B cell (primary cell): ENCODE measurements at regions not wholly inside any gene's neighbourhood (a gene's known extent, or its start where the extent isn't known, plus 50 kb on each side); places are given as distances from the start of the nearest gene placed in this dataset.

ENCODE experiments used
- ATAC-seq: fragments of 200-7000 bp; cut with Tn5 transposase; one replicate; pipeline ENCODE4 v1.10.0; 2021; ENCODE audit warnings: low read depth, mild to moderate bottlenecking, moderate number of reproducible peaks, moderate library complexity
- CTCF ChIA-PET: fragments of 350-600 bp; sonication (Branson Sonifier 250); formaldehyde crosslinking; loops from one replicate; lab custom pipeline; 2021; ENCODE audit warnings: antibody characterized with exemption, inconsistent platforms; lab: Charles Lee
- POLR2A ChIA-PET: fragments of 350-600 bp; sonication (Branson Sonifier 250); formaldehyde crosslinking; loops from one replicate; lab custom pipeline; 2021; ENCODE audit warnings: antibody characterized with exemption; lab: Charles Lee
- DNase-seq: peaks from one replicate; pipeline ENCODE4 v3.0.0; 2013
- H2AFZ ChIP-seq: 2 replicates; pipeline ENCODE4 v1.6.1; 2012; ENCODE audit warnings: mild to moderate bottlenecking, low read depth, low read length; ENCODE audit not compliant: insufficient read depth, poor library complexity, severe bottlenecking
- H3K27ac ChIP-seq, 2 donors: 1 replicate in 1 of 2; 2 replicates in 1 of 2; pipeline ENCODE4 v1.5.1; 2012 to 2013; ENCODE audit warnings: low read length in 2 of 2, mild to moderate bottlenecking in 2 of 2, moderate library complexity in 1 of 2
- H3K27me3 ChIP-seq, 4 experiments: fragments of 200-600 bp in 1 of 4; sonication (generic) in 1 of 4; replicated peaks in 1 of 4; 1 replicate in 2 of 4; 2 replicates in 2 of 4; pipeline versions ENCODE4 v1.6.1 to v1.7.0; 2013 to 2016; ENCODE audit warnings: low read length in 3 of 4, mild to moderate bottlenecking in 2 of 4, mixed read lengths in 1 of 4, moderate library complexity in 1 of 4; ENCODE audit not compliant: insufficient read depth in 4 of 4, control insufficient read depth in 3 of 4; ENCODE audit errors: control extremely low read depth in 1 of 4
- H3K36me3 ChIP-seq, 2 experiments: replicated peaks in 1 of 2; 1 replicate in 1 of 2; 2 replicates in 1 of 2; pipeline versions ENCODE4 v1.6.1 to v1.7.1; 2013; ENCODE audit warnings: low read length in 1 of 2; ENCODE audit not compliant: insufficient read depth in 2 of 2, control insufficient read depth in 1 of 2; ENCODE audit errors: control extremely low read depth in 1 of 2, extremely low read depth in 1 of 2
- H3K4me1 ChIP-seq, 2 donors: fragments of 200-600 bp in 1 of 2; sonication (generic) in 1 of 2; 1 replicate in 1 of 2; 2 replicates in 1 of 2; pipeline versions ENCODE4 v1.5.1 to v1.6.1; 2013 to 2017; ENCODE audit warnings: low read length in 2 of 2; ENCODE audit not compliant: control insufficient read depth in 2 of 2, insufficient read depth in 2 of 2
- H3K4me2 ChIP-seq: replicated peaks from 2 replicates; pipeline ENCODE3; 2012; ENCODE audit warnings: mild to moderate bottlenecking, low read depth, low read length; ENCODE audit not compliant: poor library complexity, severe bottlenecking
- H3K4me3 ChIP-seq, 5 experiments: fragments of 200-600 bp in 1 of 5; sonication (generic) in 1 of 5; 1 replicate in 3 of 5; 2 replicates in 2 of 5; pipeline versions ENCODE4 v1.5.1 to v1.7.0; 2011 to 2016; ENCODE audit warnings: low read length in 4 of 5, mild to moderate bottlenecking in 4 of 5, low read depth in 2 of 5, control low read depth in 1 of 5, moderate library complexity in 1 of 5; ENCODE audit not compliant: insufficient read depth in 1 of 5; ENCODE audit errors: control extremely low read depth in 1 of 5, extremely low read depth in 1 of 5
- H3K79me2 ChIP-seq: fragments of 200-600 bp; sonication (generic); one replicate; pipeline ENCODE4 v1.6.0; 2016; ENCODE audit warnings: low read length; ENCODE audit not compliant: control insufficient read depth, insufficient read depth
- H3K9ac ChIP-seq: fragments of 200-600 bp; sonication (generic); 2 replicates; pipeline ENCODE4 v1.6.1; 2017; ENCODE audit warnings: mild to moderate bottlenecking, low read length, moderate library complexity
- H3K9me3 ChIP-seq, 3 donors: one replicate each; pipeline versions ENCODE4 v1.6.1 to v1.7.1; 2013; ENCODE audit warnings: low read length in 2 of 3; ENCODE audit not compliant: control insufficient read depth in 2 of 3, insufficient read depth in 1 of 3; ENCODE audit errors: control extremely low read depth in 1 of 3
- H4K20me1 ChIP-seq: 2 replicates; pipeline ENCODE4 v1.6.0; 2012; ENCODE audit warnings: mild to moderate bottlenecking, low read length; ENCODE audit not compliant: insufficient read depth, control insufficient read depth, poor library complexity, severe bottlenecking
- H3K27ac Mint-ChIP-seq: one replicate; pipeline ENCODE4 v1.8.0; 2021; ENCODE audit warnings: mixed read lengths
- H3K27me3 Mint-ChIP-seq: one replicate; pipeline ENCODE4 v1.8.0; 2021; ENCODE audit warnings: mixed read lengths
- H3K4me1 Mint-ChIP-seq: one replicate; pipeline ENCODE4 v1.8.0; 2021; ENCODE audit warnings: mixed read lengths
- H3K4me3 Mint-ChIP-seq: one replicate; pipeline ENCODE4 v1.8.0; 2021; ENCODE audit warnings: mixed read lengths
- H3K9me3 Mint-ChIP-seq: one replicate; pipeline ENCODE4 v1.8.0; 2022; ENCODE audit warnings: mixed read lengths; ENCODE audit not compliant: insufficient read depth
- EZH2 ChIP-seq: IDR thresholded peaks from 2 replicates; pipeline ENCODE4 v1.6.1; 2012; ENCODE audit warnings: borderline replicate concordance, low read depth, mild to moderate bottlenecking, moderate library complexity, low read length; ENCODE audit not compliant: insufficient read depth, poor library complexity, severe bottlenecking
- WGBS: methylation state at CpG from one replicate; pipeline ENCODE4 v1.1.5; 2013; ENCODE audit warnings: missing lambda C conversion rate; ENCODE audit not compliant: insufficient coverage; 5-methylcytosine and 5-hydroxymethylcytosine counted together
- intact Hi-C: fragments of 100-400 bp; cut with micrococcal nuclease; formaldehyde crosslinking; loops from one replicate; pipeline ENCODE4 v1.10.0; 2022
- TF ChIP-seq, protein P1 (sequence below): fragments of 200-600 bp; IDR thresholded peaks from one replicate; pipeline ENCODE4 v1.8.0; 2022; ENCODE audit warnings: antibody characterized with exemption, mild to moderate bottlenecking

DNA sequence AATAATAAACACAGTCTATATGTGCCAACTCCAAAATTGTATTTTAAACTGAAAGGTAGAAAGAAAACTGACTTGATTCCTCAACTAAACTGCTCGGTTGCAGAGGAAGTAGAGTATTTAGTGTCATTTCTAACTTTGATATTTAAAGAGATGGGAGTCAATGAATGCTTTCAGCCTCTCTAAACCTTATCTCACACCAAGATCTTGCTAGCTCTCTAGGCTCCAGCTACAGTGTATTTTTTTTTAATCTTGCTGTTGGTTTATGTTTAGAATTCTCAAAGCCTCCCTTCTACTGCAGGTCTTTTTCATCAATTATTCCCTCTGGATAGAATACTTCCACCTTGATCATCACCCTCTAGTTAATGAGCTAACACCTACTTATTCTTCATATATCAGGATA, 419.4 kb upstream of the ZNF462 start:
- no CpG with 5 or more reads among the region's 1 CpG for WGBS
- Histone ChIP-seq H4K20me1 (no peaks in the 10 kb centered on the region), H3K36me3 (no peaks in the 10 kb centered on the region), H3K27ac (no peak overlapping the region), H2AFZ (no peak overlapping the region), H3K4me2 (no peak overlapping the region), H3K79me2 (no peaks in the 10 kb centered on the region), H3K4me3 (no peak overlapping the region), H3K27me3 (no peaks in the 10 kb centered on the region), H3K9ac (no peak overlapping the region), H3K9me3 (no peaks in the 10 kb centered on the region), H3K4me1 (no peaks in the 10 kb centered on the region)
- Mint-ChIP-seq H3K27me3 (no peaks in the 10 kb centered on the region), H3K4me1 (no peaks in the 10 kb centered on the region), H3K4me3 (no peak overlapping the region), H3K27ac (no peak overlapping the region), H3K9me3 (no peaks in the 10 kb centered on the region)
- ChIA-PET CTCF (no interaction called here), POLR2A (no interaction called here)
- no peak for ATAC-seq
- no peak for DNase-seq
- TF ChIP-seq, protein P1, sequence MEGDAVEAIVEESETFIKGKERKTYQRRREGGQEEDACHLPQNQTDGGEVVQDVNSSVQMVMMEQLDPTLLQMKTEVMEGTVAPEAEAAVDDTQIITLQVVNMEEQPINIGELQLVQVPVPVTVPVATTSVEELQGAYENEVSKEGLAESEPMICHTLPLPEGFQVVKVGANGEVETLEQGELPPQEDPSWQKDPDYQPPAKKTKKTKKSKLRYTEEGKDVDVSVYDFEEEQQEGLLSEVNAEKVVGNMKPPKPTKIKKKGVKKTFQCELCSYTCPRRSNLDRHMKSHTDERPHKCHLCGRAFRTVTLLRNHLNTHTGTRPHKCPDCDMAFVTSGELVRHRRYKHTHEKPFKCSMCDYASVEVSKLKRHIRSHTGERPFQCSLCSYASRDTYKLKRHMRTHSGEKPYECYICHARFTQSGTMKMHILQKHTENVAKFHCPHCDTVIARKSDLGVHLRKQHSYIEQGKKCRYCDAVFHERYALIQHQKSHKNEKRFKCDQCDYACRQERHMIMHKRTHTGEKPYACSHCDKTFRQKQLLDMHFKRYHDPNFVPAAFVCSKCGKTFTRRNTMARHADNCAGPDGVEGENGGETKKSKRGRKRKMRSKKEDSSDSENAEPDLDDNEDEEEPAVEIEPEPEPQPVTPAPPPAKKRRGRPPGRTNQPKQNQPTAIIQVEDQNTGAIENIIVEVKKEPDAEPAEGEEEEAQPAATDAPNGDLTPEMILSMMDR: no peak
- TF ChIP-seq EZH2: no peak
- intact Hi-C loops: no loop called here

DNA sequence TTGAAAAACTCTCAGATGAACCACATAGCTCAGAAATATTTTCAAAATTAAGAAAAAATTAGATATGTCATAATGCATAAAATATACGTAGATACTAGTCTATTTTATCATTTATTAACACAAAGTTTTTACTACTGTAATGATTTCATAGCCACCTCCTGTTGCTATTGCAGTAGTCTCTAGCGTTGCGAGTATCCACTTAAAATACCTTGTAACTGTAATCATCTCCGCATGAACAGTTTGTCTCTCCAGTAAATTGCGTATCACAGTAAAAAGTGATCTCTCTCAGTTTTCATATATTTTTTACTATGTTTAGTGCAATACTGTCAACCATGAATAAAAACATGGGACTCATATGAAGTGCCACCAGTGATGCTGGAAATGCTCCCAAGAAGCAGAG, 417.9 kb upstream of the ZNF462 start:
- Histone ChIP-seq H2AFZ (no peak overlapping the region), H3K4me2 (no peak overlapping the region), H3K4me1 (no peaks in the 10 kb centered on the region), H3K79me2 (no peaks in the 10 kb centered on the region), H4K20me1 (no peaks in the 10 kb centered on the region), H3K9ac (no peak overlapping the region), H3K27me3 (no peaks in the 10 kb centered on the region), H3K27ac (no peak overlapping the region), H3K4me3 (no peak overlapping the region), H3K36me3 (no peaks in the 10 kb centered on the region), H3K9me3 (no peaks in the 10 kb centered on the region)
- no peak for TF ChIP-seq EZH2
- TF ChIP-seq, protein P1: no peak
- H3K4me1 Mint-ChIP-seq: no peaks in the 10 kb centered on the region
- no peaks in the 10 kb centered on the region for H3K27me3 Mint-ChIP-seq
- 100% methylated on average over 1 of the region's 5 CpGs for WGBS
- ATAC-seq (no peak), DNase-seq (no peak)
- no peak overlapping the region for H3K4me3 Mint-ChIP-seq
- POLR2A ChIA-PET: no interaction called here
- CTCF ChIA-PET: no interaction called here
- H3K9me3 Mint-ChIP-seq: no peaks in the 10 kb centered on the region
- intact Hi-C loops: no loop called here
- H3K27ac Mint-ChIP-seq: no peak overlapping the region
